Type B pancreatic cell (in vitro differentiated cells): ENCODE measurements at regions not wholly inside any gene's neighbourhood (a gene's known extent, or its start where the extent isn't known, plus 50 kb on each side); places are given as distances from the start of the nearest gene placed in this dataset.
A peak's percentile ranks its signal among the peaks of the same experiment; 100 is the strongest.

Experiments
- DNase-seq: peaks from one replicate; pipeline ENCODE4 v3.0.0; 2021; ENCODE audit warnings: mixed read lengths; ENCODE audit not compliant: unreplicated experiment; ENCODE audit errors: extremely low spot score
- H3K27ac Mint-ChIP-seq: 2 replicates; pipeline ENCODE4 v1.8.0; 2021; ENCODE audit warnings: mild to moderate bottlenecking, mixed read lengths
- H3K27me3 Mint-ChIP-seq: 2 replicates; pipeline ENCODE4 v1.8.0; 2021; ENCODE audit warnings: mixed read lengths
- H3K36me3 Mint-ChIP-seq: 2 replicates; pipeline ENCODE4 v1.8.0; 2021; ENCODE audit warnings: mixed read lengths
- H3K4me1 Mint-ChIP-seq: one replicate; pipeline ENCODE4 v1.8.0; 2021; ENCODE audit warnings: mixed read lengths; ENCODE audit not compliant: unreplicated experiment
- H3K4me3 Mint-ChIP-seq: 2 replicates; pipeline ENCODE4 v1.8.0; 2021; ENCODE audit warnings: mild to moderate bottlenecking, mixed read lengths
- H3K9me3 Mint-ChIP-seq: 2 replicates; pipeline ENCODE4 v1.8.0; 2021; ENCODE audit warnings: mixed read lengths
- CTCF ChIP-seq: fragments of 200-600 bp; sonication (generic); conservative IDR thresholded peaks from 2 replicates; pipeline ENCODE4 v1.5.0; 2021; ENCODE audit warnings: antibody characterized with exemption, mild to moderate bottlenecking

GRCh38 chr12:42990387-42990786 lies 400.8 kb upstream of the PRICKLE1 start:
- H3K27me3 Mint-ChIP-seq, result no peaks in the 10 kb centered on the region
- TF ChIP-seq CTCF, result no peak
- H3K4me3 Mint-ChIP-seq, result no peak overlapping the region
- peaks cover 4% of the 10 kb centered on the region for H3K9me3 Mint-ChIP-seq
- H3K36me3 Mint-ChIP-seq, result no peaks in the 10 kb centered on the region
- DNase-seq, result no peak
- no peak overlapping the region for H3K27ac Mint-ChIP-seq
- H3K4me1 Mint-ChIP-seq, result peaks cover 28% of the 10 kb centered on the region

GRCh38 chr12:42987216-42987650 lies 397.7 kb upstream of the PRICKLE1 start:
- H3K36me3 Mint-ChIP-seq, result no peaks in the 10 kb centered on the region
- no peak for TF ChIP-seq CTCF
- no peaks in the 10 kb centered on the region for H3K9me3 Mint-ChIP-seq
- H3K27ac Mint-ChIP-seq, result peak overlapping the region; percentile 82
- DNase-seq, result no peak
- H3K4me1 Mint-ChIP-seq, result peaks cover 37% of the 10 kb centered on the region
- peak overlapping the region; percentile 72 for H3K4me3 Mint-ChIP-seq
- H3K27me3 Mint-ChIP-seq, result no peaks in the 10 kb centered on the region

GRCh38 chr12:42985506-42985905 lies 396.0 kb upstream of the PRICKLE1 start:
- DNase-seq, result no peak
- no peak for TF ChIP-seq CTCF
- Mint-ChIP-seq H3K4me3 (peak overlapping the region; percentile 21), H3K27me3 (no peaks in the 10 kb centered on the region), H3K36me3 (no peaks in the 10 kb centered on the region), H3K4me1 (peaks cover 46% of the 10 kb centered on the region), H3K9me3 (no peaks in the 10 kb centered on the region), H3K27ac (no peak overlapping the region)

GRCh38 chr12:42982828-42983227 lies 393.3 kb upstream of the PRICKLE1 start:
- no peak for TF ChIP-seq CTCF
- Mint-ChIP-seq H3K27me3 (no peaks in the 10 kb centered on the region), H3K27ac (no peak overlapping the region), H3K4me1 (peaks cover 53% of the 10 kb centered on the region), H3K9me3 (no peaks in the 10 kb centered on the region), H3K4me3 (no peak overlapping the region), H3K36me3 (no peaks in the 10 kb centered on the region)
- no peak for DNase-seq

GRCh38 chr12:42981379-42981778 lies 391.8 kb upstream of the PRICKLE1 start:
- no peak for TF ChIP-seq CTCF
- peaks cover 49% of the 10 kb centered on the region for H3K4me1 Mint-ChIP-seq

GRCh38 chr12:42980441-42980840 lies 390.9 kb upstream of the PRICKLE1 start:
- no peaks in the 10 kb centered on the region for H3K27me3 Mint-ChIP-seq
- peaks cover 42% of the 10 kb centered on the region for H3K4me1 Mint-ChIP-seq

More at GRCh38 chr12:42981379-42981778, 391.8 kb upstream of the PRICKLE1 start:
- no peaks in the 10 kb centered on the region for H3K9me3 Mint-ChIP-seq
- H3K4me3 Mint-ChIP-seq, result no peak overlapping the region
- no peaks in the 10 kb centered on the region for H3K27me3 Mint-ChIP-seq
- no peak overlapping the region for H3K27ac Mint-ChIP-seq
- no peaks in the 10 kb centered on the region for H3K36me3 Mint-ChIP-seq
- DNase-seq, result no peak

More at GRCh38 chr12:42980441-42980840, 390.9 kb upstream of the PRICKLE1 start:
- Mint-ChIP-seq H3K9me3 (no peaks in the 10 kb centered on the region), H3K36me3 (no peaks in the 10 kb centered on the region), H3K27ac (no peak overlapping the region), H3K4me3 (no peak overlapping the region)
- TF ChIP-seq CTCF, result no peak
- DNase-seq, result no peak
